ENCODE measurements at regions not wholly inside any gene's neighbourhood (a gene's known extent, or its start where the extent isn't known, plus 50 kb on each side); places are given as distances from the start of the nearest gene placed in this dataset.

DNA sequence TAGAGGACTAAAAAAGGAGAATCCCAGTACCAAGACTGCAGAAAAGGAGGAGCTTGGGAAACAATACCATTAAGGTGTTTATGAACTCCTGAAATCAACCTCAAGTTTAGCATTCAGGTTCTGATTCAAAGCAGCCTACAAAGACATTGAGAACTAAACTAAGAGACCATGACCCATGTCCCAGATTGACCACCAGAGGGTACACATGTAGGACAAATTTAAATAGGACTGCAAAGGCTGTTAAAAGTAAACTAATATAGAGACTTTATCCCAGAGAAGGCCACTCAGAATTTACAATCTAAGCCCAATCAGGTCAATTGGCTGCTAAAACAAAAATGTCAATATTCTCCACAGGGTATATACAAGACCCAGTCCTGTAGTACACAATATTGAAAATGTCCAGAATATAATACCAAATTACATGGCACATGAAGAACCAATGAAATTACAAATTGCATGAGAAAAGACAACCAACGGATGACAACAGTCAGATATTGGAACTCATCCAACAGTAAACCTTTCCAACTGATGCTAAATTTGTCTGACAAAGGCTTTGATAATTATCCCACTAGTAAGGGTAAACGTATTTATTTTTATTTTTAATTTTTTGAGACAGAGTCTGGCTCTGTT lies 682.4 kb downstream of the UQCRFS1 start:
- no peak overlapping the region for H3K27ac ChIP-seq (ENCODE audit: low read depth, low read length)
- DNase-seq (ENCODE audit: insufficient read length, low spot score, missing footprints): no peak
- no peak overlapping the region for H2AFZ ChIP-seq (ENCODE audit: low read length)
- no peaks in the 10 kb centered on the region for H3K27me3 ChIP-seq (ENCODE audit: insufficient read depth, low read length)
- H3K4me2 ChIP-seq (ENCODE audit: insufficient read depth, low read length): no peak overlapping the region
- H3K4me3 ChIP-seq (ENCODE audit: insufficient read depth, low read length): no peak overlapping the region
- H3K4me1 ChIP-seq (ENCODE audit: insufficient read depth, low read length): no peaks in the 10 kb centered on the region
- TF ChIP-seq, protein P1, sequence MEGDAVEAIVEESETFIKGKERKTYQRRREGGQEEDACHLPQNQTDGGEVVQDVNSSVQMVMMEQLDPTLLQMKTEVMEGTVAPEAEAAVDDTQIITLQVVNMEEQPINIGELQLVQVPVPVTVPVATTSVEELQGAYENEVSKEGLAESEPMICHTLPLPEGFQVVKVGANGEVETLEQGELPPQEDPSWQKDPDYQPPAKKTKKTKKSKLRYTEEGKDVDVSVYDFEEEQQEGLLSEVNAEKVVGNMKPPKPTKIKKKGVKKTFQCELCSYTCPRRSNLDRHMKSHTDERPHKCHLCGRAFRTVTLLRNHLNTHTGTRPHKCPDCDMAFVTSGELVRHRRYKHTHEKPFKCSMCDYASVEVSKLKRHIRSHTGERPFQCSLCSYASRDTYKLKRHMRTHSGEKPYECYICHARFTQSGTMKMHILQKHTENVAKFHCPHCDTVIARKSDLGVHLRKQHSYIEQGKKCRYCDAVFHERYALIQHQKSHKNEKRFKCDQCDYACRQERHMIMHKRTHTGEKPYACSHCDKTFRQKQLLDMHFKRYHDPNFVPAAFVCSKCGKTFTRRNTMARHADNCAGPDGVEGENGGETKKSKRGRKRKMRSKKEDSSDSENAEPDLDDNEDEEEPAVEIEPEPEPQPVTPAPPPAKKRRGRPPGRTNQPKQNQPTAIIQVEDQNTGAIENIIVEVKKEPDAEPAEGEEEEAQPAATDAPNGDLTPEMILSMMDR (IDR thresholded peaks at IDR 0.05; ENCODE audit: extremely low read depth, low read depth, low read length): no peak
- H3K9me3 ChIP-seq (ENCODE audit: low read depth, low read length): no peaks in the 10 kb centered on the region
- H3K36me3 ChIP-seq (ENCODE audit: insufficient read depth, low read length): no peaks in the 10 kb centered on the region
- H4K20me1 ChIP-seq (ENCODE audit: insufficient read depth, low read length): no peaks in the 10 kb centered on the region
- H3K79me2 ChIP-seq (ENCODE audit: insufficient read depth, low read length): no peaks in the 10 kb centered on the region

DNA sequence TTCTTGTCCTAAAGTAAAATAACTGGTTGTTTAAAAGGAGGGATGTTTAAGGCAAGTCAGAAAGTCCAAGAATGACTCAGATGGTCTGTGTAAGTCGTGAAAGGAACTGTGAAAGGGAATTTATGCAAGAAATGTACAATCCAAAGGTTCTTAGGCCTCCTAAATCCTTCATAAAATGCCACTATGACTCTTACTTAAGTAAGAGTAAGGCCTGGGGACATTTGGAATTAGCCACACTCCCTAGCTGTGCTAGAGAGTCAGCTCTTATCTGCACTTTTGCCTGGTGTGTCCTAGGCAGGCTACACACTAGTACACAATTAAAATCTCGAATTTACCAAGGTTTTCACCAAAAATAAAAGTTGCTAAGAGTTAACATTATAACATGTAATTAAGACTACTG lies 686.9 kb downstream of the UQCRFS1 start:
- no peaks in the 10 kb centered on the region for H4K20me1 ChIP-seq (ENCODE audit: insufficient read depth, low read length)
- no peaks in the 10 kb centered on the region for H3K36me3 ChIP-seq (ENCODE audit: insufficient read depth, low read length)
- no peak overlapping the region for H3K4me2 ChIP-seq (ENCODE audit: insufficient read depth, low read length)
- H3K27me3 ChIP-seq (ENCODE audit: insufficient read depth, low read length): no peaks in the 10 kb centered on the region
- no peaks in the 10 kb centered on the region for H3K9me3 ChIP-seq (ENCODE audit: low read depth, low read length)
- TF ChIP-seq, protein P1 (IDR thresholded peaks at IDR 0.05; ENCODE audit: extremely low read depth, low read depth, low read length): no peak
- no peak overlapping the region for H3K4me3 ChIP-seq (ENCODE audit: insufficient read depth, low read length)
- no peaks in the 10 kb centered on the region for H3K4me1 ChIP-seq (ENCODE audit: insufficient read depth, low read length)
- H3K27ac ChIP-seq (ENCODE audit: low read depth, low read length): no peak overlapping the region
- no peak overlapping the region for H2AFZ ChIP-seq (ENCODE audit: low read length)
- DNase-seq (ENCODE audit: insufficient read length, low spot score, missing footprints): no peak
- H3K79me2 ChIP-seq (ENCODE audit: insufficient read depth, low read length): no peaks in the 10 kb centered on the region

DNA sequence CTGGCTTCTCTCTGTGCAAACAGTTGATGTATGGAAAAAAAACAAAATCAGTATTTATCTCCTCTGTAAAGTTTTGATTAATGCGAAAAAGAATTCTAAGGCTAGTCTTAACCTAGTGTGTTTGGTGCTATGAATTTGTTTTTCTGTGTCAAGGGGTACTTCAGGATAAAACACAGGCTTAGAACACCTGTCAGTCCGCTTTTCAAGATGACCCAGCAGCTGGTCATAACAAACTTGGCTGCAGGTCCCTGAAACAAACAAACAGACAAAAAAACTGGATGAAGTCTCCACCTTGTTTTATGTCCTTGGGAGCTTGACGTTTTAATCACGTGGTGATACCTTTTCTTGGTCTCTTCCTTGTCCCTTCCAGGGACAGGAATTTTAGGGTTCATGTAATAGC lies 689.3 kb downstream of the UQCRFS1 start:
- no peaks in the 10 kb centered on the region for H3K9me3 ChIP-seq (ENCODE audit: low read depth, low read length)
- H3K27me3 ChIP-seq (ENCODE audit: insufficient read depth, low read length): no peaks in the 10 kb centered on the region
- no peaks in the 10 kb centered on the region for H4K20me1 ChIP-seq (ENCODE audit: insufficient read depth, low read length)
- H3K4me2 ChIP-seq (ENCODE audit: insufficient read depth, low read length): no peak overlapping the region
- H3K79me2 ChIP-seq (ENCODE audit: insufficient read depth, low read length): no peaks in the 10 kb centered on the region
- no peaks in the 10 kb centered on the region for H3K4me1 ChIP-seq (ENCODE audit: insufficient read depth, low read length)
- no peak for DNase-seq (ENCODE audit: insufficient read length, low spot score, missing footprints)
- TF ChIP-seq, protein P1 (IDR thresholded peaks at IDR 0.05; ENCODE audit: extremely low read depth, low read depth, low read length): no peak
- H3K27ac ChIP-seq (ENCODE audit: low read depth, low read length): no peak overlapping the region
- H2AFZ ChIP-seq (ENCODE audit: low read length): no peak overlapping the region
- no peaks in the 10 kb centered on the region for H3K36me3 ChIP-seq (ENCODE audit: insufficient read depth, low read length)
- no peak overlapping the region for H3K4me3 ChIP-seq (ENCODE audit: insufficient read depth, low read length)

DNA sequence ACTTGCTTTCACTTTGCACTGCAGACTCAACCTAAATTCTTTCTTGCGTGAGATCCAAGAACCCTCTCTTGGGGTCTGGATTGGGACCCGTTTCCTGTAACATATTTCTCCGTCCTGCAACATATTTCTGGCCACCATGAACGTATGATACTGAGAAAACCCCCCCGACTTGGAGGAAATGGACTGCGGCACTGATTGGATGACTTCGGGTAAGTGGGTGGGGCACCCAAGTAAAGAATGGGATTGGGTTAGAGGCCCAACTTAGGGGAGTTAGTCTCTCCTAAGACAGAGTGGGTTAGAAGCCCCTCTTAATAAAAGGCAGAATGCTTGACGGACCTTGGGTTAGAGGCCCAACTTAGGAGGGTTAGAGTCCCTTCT lies 690.4 kb downstream of the UQCRFS1 start:
- Histone ChIP-seq H3K36me3 (ENCODE audit: insufficient read depth, low read length) (no peaks in the 10 kb centered on the region), H3K4me3 (ENCODE audit: insufficient read depth, low read length) (no peak overlapping the region), H3K4me1 (ENCODE audit: insufficient read depth, low read length) (no peaks in the 10 kb centered on the region), H3K27me3 (ENCODE audit: insufficient read depth, low read length) (no peaks in the 10 kb centered on the region), H3K9me3 (ENCODE audit: low read depth, low read length) (no peaks in the 10 kb centered on the region), H3K79me2 (ENCODE audit: insufficient read depth, low read length) (no peaks in the 10 kb centered on the region), H2AFZ (ENCODE audit: low read length) (no peak overlapping the region), H4K20me1 (ENCODE audit: insufficient read depth, low read length) (no peaks in the 10 kb centered on the region), H3K27ac (ENCODE audit: low read depth, low read length) (no peak overlapping the region), H3K4me2 (ENCODE audit: insufficient read depth, low read length) (no peak overlapping the region)
- TF ChIP-seq, protein P1 (IDR thresholded peaks at IDR 0.05; ENCODE audit: extremely low read depth, low read depth, low read length): no peak
- no peak for DNase-seq (ENCODE audit: insufficient read length, low spot score, missing footprints)

All from osteoblast (primary cell).